DMS153 (cell line): ENCODE measurements at regions not wholly inside any gene's neighbourhood (a gene's known extent, or its start where the extent isn't known, plus 50 kb on each side); places are given as distances from the start of the nearest gene placed in this dataset.

Source experiments
- DNase-seq: peaks from one replicate; lab custom pipeline; 2025; lab: John Stamatoyannopoulos, UW

DNA sequence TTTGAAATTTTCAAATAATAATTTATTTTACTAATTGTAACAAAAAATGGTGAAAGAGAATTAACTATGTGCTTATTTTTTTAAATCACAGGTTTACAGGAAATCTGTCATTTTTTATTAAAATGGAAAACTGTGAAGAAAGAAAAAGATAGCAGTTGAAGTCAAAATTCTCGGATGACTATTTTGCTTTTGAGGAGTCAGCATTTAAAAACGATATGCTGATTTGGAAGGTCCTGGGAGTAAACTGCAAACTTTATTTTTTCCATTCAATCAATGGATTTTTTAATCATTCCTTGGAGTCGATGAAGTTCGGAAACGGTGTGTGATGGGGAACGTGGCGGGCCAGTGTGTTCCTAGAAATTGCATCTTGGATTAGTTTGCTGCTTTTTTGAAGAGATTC, 258.9 kb upstream of the NAV3 start:
- DNase-seq = no peak

GRCh38 chr12:77571127-77571526, 259.6 kb upstream of the NAV3 start:
- DNase-seq = no peak

DNA sequence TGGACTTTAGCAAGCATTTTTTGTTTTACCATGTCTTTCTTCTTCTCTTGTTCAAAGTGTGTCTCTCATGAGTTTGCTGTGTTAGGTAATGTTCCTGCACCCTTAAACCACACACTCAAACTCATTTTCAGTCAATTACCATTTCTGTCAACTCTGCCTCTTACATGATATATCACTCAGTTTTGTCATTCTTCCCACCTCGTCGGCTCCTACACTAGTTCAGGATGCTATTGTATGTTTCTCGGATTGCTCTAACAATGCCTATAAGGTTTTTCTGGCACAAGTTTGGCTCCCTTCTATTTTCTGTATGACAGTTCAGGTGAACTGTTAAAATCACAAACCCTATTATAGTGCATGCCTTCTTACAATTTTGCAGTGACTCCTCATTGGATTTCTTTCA, 260.8 kb upstream of the NAV3 start:
- no peak for DNase-seq

- no peak for DNase-seq
Observed at GRCh38 chr12:77560714-77561113, 270.0 kb upstream of the NAV3 start.

GRCh38 chr12:77559400-77560074, 271.2 kb upstream of the NAV3 start:
- no peak for DNase-seq

DNA sequence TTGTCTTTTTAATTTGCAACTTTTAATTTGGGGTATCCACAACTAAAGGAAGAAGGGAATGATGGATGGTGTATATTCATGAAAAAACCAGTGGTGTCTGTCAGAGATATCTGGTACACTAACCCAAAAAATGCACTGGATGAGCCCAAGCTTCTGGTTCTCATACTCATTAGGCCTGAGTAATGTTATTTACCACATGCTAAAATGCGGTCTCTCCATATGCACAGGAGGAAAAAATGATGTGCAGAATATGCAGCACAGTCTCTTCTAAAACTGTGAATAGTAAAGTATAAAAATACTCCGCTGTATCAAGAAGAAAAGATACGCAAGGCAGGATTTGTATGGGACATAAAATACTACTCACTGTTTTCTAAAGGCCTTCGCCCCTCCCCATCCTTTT, 275.6 kb upstream of the NAV3 start:
- no peak for DNase-seq

DNA sequence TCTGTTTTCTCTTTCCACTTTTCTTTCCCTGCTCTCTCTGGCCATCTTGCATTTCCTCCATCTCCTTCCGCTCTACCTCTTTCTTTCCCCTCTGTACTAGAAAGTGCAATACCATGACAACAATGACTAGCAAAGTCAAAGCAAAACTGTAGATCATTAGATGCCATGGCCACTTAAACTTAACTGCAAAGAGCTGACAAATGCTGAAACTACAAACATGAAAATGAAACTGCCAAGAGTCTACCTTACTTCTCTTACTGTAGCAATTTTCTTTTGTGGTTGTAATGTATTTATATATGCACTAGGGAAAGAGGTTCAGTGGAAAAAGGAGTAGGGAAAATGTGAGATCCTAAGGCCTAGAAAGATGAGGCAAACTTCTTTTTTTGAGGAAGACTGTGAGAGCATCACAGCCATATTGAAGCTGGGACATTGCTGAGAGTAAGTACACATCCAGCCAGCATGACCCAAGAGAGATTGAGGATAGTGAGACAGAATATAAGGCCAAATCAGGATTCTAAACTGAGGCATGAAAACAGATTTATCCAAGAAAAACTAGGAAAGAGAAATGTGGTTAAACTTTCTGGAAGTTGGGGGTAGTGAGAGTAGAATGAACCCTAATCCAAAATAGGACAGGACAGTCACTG, 276.6 kb upstream of the NAV3 start:
- DNase-seq = no peak

- no peak for DNase-seq
Observed at GRCh38 chr12:77549383-77550128, 281.1 kb upstream of the NAV3 start.

- DNase-seq = no peak
Observed at GRCh38 chr12:77548797-77549196, 281.9 kb upstream of the NAV3 start.

DNA sequence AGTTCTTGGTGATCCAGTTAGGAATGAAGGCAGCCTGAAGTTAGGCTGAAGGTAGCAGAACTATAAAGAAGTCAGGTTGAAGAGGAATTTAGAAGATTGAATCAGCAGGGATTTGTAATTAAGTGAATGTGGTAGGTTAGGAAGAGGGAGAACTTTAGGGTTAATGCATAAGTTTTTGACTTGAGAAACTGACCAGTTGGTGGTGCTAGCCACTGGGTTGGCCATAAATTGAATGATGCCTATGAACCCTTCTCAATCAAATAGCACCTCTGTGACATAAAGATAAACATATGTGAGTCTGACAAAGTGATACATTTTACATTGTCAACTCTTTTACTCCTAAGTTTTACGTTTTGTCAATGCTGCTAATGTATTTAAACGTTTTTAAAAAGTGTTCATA, 290.6 kb upstream of the NAV3 start:
- no peak for DNase-seq

DNA sequence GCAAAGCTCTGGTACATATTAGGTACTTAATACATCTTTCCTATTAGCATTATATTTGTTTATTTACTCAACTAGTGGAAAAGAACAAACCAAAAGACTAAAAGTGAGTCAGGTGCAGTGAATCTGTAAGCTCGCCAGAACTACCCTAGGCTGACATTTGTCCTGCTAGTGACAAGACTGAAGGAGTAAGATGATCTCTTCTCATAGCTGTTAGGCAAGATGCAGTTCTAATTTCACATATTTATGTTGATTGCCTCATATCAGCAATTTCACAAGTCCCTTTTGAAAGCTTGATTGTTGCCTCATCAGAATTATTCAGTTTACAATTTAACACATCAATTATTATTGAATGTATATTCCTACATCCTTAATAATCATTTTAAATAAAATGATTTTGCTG, 293.0 kb upstream of the NAV3 start:
- no peak for DNase-seq

DNA sequence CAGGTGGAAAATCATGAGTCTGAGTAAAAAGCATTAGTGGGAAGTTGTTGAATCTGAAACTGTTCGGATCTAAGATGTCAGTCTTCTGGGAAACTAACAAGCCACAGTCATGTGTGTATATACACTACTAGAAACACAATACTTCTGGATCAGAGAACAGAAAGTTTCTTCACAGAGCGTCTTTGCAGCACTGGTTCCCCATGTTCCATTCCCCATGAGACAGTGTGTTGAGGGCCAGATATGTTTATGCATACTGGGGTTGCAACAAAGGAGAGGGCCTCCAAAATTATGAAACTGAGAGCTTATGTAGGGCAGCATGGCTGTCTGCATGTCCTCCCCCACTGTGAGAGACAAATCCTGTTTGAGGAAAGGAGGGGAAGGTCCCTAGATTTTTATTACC, 295.0 kb upstream of the NAV3 start:
- DNase-seq = no peak

GRCh38 chr12:77531912-77532311, 298.8 kb upstream of the NAV3 start:
- no peak for DNase-seq

- no peak for DNase-seq
Observed at GRCh38 chr12:77522247-77522646, 308.4 kb upstream of the NAV3 start.

DNA sequence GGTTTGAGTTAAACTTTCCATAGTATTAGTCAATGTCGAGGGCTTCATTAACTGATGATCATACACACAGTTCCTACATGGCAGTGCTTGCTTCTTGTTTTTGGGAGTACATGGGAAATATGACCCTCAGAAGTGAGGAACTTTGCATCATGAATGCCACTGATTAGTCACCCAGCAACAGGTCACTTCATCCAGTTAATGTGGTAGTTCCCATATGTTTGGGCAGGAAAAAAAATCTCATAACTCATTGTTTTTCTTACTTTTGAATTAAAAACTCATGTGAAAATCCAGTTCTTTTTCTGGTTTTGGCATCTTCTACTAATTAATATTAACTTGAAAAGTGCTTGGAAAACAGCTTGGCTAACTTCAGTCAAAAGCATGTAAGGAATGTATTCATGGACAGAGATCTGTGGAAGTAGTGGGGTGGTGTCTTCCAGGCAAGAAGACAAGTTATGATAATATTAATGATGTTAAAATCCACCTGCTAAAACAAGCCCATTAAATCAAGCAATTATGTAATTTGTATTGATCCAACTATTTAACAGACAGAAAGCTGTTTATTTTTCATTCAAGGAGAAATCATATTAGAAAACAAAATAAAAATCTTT, 309.1 kb upstream of the NAV3 start:
- no peak for DNase-seq

- DNase-seq = no peak
Observed at GRCh38 chr12:77514511-77514910, 316.2 kb upstream of the NAV3 start.

GRCh38 chr12:77510985-77511384, 319.7 kb upstream of the NAV3 start:
- peak; percentile 5 for DNase-seq

DNA sequence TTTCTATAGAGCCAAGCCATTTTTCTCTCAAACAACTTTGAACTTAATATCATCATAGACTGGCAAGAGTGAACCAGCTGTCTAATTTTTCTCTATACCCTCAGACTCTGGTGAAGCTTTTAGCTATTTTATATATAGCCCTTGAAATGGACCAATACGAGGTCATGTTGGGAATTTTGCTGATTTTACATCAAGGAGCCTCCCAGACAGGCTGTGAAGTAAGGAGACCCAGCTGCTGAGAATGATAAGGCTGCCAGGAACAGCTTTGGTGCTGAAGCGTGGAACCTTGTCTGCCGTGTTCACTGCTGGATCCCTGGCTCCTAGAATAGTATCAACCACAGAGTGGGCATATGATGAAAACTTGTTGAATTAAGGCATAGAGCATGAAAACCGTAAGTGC, 326.2 kb upstream of the NAV3 start:
- no peak for DNase-seq

- no peak for DNase-seq
Observed at GRCh38 chr12:77500089-77500488, 330.6 kb upstream of the NAV3 start.

- DNase-seq = no peak
Observed at GRCh38 chr12:77497647-77498046, 333.0 kb upstream of the NAV3 start.

DNA sequence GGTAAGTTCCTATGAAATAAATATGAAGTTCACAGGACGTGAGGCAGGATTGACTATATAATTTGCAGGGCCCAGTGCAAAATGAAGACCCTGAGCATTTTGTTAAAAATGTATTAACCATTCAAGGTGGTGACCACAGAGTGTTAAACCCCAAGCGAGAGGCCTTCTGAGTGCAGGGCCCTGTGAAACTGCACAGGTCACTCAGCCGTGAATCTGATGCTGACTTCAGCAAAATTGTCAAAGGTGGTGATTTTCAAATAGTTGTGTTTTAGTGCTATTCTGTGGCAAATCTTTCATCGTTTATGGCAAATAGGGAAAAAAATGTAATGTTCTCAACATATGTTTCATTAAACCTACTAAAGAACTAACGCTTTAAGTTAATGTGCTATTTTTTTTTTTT, 334.0 kb upstream of the NAV3 start:
- no peak for DNase-seq

DNA sequence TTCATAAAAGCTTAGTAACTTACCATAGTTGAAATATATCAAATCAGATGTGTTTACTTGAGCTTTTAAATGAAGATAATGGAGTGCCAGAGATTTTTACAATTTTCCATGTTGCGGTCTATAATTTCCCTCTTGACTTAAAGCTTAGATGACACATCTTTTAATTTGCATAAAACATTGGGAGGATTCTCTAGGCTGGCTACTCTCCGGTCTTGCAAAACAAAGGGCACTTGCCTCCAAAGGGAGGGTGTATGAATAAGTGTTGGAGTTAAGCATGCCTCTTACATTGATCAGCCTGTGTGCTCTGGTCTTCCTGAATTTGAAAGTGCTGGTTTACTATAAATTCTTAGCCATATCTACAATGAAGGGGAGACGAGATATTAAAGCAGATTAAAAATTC, 336.4 kb upstream of the NAV3 start:
- no peak for DNase-seq
